Gastroesophageal sphincter (tissue), 3 donors: ENCODE measurements at regions not wholly inside any gene's neighbourhood (a gene's known extent, or its start where the extent isn't known, plus 50 kb on each side); places are given as distances from the start of the nearest gene placed in this dataset.

Experiments
- CTCF ChIP-seq, 4 experiments: fragments of 200-600 bp in 2 of 4; fragments of 450-650 bp in 2 of 4; sonication (generic) in 1 of 4; IDR thresholded peaks; one replicate each; pipeline ENCODE4 v1.5.1; 2017 to 2019; ENCODE audit warnings: antibody characterized with exemption in 4 of 4, mild to moderate bottlenecking in 2 of 4, moderate library complexity in 2 of 4
- EP300 ChIP-seq: sonication (generic); formaldehyde crosslinking; IDR thresholded peaks from one replicate; pipeline ENCODE4 v1.6.1; 2017; ENCODE audit warnings: antibody characterized with exemption, mild to moderate bottlenecking
- POLR2A ChIP-seq, 2 donors: fragments of 450-650 bp; IDR thresholded peaks; one replicate each; pipeline ENCODE4 v1.6.1; 2017; ENCODE audit warnings: antibody characterized with exemption in 2 of 2, mild to moderate bottlenecking in 2 of 2, moderate library complexity in 1 of 2
- POLR2AphosphoS5 ChIP-seq: sonication (generic); formaldehyde crosslinking; IDR thresholded peaks from one replicate; pipeline ENCODE4 v1.6.1; 2017; ENCODE audit warnings: antibody characterized with exemption

GRCh38 chr3:24828011-24828410, 333.4 kb upstream of the THRB start:
- TF ChIP-seq EP300 (no peak), CTCF (IDR thresholded peaks at IDR 0.05) (no peak), POLR2A (IDR thresholded peaks at IDR 0.05) (no peak), POLR2AphosphoS5 (no peak)
